Stimulated activated CD4-positive, alpha-beta T cell treated with anti-CD3 and anti-CD28 coated beads, Interleukin-12 subunit alpha, Interleukin-12 subunit beta, amount 100 ng/mL, for 48 hours (primary cell): ENCODE measurements at regions not wholly inside any gene's neighbourhood (a gene's known extent, or its start where the extent isn't known, plus 50 kb on each side); places are given as distances from the start of the nearest gene placed in this dataset.

Experiments used
- DNase-seq, 3 donors: peaks; one replicate each; pipeline ENCODE4 v3.0.0-alpha.2; 2020; ENCODE audit warnings: low read depth in 2 of 3, low spot score in 1 of 3

GRCh38 chrX:4930426-4930825, 1217.0 kb upstream of the PRKX start:
- no peak for DNase-seq

DNA sequence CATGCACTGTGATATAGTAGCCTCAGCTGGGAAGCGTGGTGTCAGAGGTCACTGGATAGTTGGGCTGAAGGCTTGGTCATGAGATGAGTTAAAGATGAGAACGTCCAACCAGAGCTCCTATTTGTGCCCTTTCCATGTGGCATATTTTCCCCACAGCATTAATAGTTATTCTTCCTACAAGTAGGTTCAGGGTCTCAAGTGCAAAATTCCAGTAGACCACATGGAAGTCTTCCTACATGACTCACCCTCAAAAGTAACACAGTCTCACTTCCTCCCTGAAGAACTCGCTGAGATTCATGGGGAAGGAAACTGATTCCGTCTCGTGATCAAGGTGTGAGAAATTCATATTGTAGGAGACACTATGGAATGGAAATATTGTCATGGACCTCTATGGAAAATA, 1212.5 kb upstream of the PRKX start:
- no peak for DNase-seq

GRCh38 chrX:4909348-4909747, 1195.9 kb upstream of the PRKX start:
- no peak for DNase-seq

GRCh38 chrX:4905576-4905975, 1192.1 kb upstream of the PRKX start:
- DNase-seq = no peak

DNA sequence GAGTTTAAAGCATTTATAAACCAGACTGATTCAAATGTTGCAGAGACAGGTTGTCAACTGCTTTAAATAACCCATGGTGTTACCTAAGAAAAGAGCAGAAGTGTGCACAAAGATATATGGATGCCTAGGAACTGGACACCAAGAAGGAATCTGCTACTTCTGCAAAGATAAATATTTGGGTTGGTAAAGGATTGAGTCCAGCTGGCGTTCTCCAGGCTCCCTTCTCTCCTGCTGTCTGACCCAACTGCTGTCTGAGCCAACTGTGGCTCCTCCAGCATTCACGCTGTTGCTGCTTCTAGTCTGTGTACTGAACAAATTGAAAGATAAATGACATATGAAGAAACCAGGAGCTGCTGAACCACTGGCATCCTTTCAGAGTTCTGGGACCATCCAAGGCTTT, 1167.8 kb upstream of the PRKX start:
- DNase-seq = no peak

- DNase-seq = no peak
Measured at GRCh38 chrX:4878640-4879039, 1165.2 kb upstream of the PRKX start.

DNA sequence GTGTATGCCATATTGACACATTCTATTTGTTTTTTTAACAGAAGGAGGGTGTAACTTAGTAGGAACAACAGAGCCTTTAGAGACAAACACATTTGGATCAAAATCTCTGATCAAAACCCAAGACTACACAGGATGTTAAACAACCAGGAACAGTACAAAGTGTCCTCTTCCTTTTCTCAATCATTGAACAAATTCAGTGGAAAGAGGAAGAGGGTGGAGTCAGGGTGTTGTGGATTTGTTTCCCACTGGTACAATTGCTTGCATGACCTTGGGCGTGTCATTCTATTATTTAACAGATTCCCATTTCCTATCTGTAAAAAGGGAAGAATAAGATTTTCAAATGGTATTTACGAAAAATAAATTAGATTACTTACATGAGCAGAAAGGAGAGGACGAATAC, 1162.8 kb upstream of the PRKX start:
- DNase-seq = no peak

DNA sequence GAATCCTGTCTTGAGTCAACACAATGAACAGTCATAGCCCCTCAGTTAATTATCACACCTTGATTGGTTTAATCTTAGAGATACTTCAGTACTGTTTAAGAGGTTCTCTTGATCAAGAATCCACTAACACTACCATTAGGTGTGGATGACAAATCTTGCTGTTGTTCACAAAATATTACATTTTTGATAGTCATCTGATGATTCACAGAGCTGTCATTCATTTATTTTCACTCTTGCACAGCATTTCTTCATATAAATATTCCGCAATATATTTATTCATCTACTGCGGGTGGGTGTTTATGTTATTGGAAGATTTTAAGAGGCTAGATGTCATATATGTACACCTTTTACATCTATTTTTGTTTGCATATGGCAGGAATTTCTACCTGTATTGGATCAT, 1138.1 kb upstream of the PRKX start:
- DNase-seq = no peak

DNA sequence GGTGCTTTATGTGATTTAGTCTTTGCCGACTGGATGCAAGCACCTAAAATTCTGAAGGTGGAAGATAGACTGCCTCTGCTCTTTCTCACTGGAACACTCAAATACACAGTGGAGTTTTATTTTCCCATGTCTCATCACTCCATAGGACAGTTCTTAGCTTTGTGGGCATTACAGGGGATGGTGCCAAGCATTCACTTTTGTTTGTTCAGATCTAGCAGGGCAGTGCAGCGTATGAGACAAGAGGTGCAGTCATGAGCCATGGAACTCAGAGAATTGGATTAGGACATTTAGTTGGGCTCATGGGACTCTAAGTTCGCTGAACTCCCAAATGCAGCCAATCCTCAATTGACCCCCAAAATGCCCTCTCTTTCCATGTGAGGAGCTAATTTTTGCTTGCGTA, 1136.9 kb upstream of the PRKX start:
- no peak for DNase-seq

GRCh38 chrX:4844376-4844775, 1130.9 kb upstream of the PRKX start:
- DNase-seq = no peak

DNA sequence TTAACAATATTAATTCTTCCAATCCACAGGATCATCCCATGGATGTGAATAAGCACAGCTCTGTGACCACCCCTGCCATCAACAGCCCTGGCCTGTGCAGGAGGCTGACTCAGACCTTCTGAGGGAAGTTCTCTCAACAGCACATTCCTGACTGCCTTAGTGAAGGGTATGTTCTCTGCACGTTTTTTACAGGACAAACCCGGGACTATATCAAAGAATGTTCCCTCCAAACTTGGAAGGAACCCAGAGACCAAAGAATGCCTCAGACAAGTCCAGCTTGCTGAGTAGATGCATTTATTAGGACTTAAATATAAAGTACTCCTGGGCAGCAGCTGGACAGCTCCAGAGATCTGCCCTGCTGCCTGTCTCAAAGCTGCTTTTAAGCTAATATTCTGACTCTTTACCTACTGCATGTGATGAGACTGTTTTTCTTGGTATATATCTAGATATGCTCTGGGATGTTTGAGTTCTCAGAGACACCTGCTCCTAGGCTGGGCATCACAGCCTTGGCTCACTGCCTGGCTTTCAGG, 1127.8 kb upstream of the PRKX start:
- DNase-seq = no peak

- no peak for DNase-seq
Measured at GRCh38 chrX:4831574-4831973, 1118.1 kb upstream of the PRKX start.

DNA sequence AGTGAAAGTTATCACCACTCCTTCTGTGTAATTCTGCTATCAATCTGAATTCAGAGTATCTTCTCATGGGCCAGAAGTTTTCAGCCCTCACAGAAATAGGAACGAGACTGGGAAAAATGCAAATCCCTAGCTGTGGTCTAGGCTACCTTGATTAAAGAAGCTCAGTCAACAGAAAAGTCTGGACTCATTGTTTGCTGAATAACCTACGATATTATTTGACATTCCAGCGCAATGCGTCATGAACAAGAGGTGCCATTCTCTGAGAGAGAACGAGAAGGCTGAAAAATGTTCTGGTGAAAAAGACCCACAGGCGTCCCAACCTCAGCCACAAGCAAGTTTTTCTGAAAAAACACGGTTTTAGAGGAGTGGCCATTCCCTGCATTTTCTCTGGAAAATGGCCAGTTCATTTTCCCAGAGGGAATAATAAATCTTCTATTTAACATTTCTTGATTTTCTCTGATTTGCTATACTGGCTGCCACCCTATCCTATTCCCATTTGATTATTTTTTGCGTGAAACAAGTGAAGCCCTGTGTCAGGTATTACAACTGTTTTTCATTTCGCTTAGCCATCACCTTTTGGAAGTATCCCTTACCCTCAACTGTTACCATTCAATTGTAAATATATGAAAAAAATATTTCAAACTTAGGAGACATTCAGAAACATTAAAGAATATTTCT, 1117.6 kb upstream of the PRKX start:
- no peak for DNase-seq

- DNase-seq = no peak
Measured at GRCh38 chrX:4825550-4825949, 1112.1 kb upstream of the PRKX start.

- DNase-seq = no peak
Measured at GRCh38 chrX:4809571-4809970, 1096.1 kb upstream of the PRKX start.

DNA sequence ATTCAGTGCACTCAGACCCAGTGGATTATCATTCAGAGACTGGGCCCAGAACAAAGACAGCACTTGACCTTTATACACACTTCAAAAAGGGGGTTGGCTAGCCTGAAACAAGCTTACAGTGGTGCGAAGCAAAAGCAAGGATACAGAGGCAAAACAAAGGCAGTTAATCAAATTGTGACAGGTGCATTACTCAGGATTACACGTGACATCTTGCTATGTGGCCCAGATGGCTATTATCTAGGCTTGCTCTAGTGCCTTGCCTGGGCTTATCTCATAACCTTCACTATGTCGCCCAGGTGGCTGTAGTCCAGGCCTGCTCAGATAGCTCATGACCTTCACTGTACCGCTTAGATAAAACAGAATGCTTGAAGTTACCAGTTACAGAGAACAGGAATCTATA, 1092.1 kb upstream of the PRKX start:
- no peak for DNase-seq

DNA sequence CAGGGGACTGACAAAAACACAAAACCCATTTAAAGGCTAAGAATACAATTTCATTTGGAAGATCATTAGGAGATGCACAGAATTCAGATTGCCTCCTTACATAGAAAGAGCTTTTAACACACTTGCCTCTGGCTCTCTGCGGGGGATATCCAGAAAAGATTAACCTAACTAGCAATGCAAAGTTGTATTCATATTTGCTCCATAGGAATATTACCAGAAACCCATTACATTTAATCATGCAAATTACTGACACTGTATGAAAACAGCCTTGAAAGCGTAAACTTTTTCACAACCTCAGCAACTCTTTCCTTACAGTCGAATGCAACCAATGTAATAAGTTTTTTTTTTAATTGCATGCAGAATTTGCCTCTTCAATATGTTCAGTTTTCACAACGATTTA, 1087.3 kb upstream of the PRKX start:
- no peak for DNase-seq

DNA sequence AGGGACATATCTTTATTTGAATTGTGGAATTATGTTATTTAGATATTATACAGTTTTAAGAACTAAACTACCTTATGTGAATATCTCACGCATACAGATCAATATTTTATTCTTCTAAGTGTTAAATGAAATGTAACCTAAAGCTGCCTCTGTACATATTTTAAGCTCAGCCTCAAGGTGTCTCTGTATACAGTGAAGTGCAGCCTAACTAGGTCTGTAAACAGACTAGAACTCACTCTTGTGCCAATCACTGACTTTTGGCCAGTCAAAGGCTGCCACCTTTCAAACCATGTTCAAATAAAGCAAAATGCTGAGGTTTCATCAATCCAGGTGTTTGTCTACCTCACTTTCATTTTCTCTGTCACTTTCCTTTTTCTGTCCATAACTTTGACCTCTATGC, 1074.5 kb upstream of the PRKX start:
- no peak for DNase-seq

DNA sequence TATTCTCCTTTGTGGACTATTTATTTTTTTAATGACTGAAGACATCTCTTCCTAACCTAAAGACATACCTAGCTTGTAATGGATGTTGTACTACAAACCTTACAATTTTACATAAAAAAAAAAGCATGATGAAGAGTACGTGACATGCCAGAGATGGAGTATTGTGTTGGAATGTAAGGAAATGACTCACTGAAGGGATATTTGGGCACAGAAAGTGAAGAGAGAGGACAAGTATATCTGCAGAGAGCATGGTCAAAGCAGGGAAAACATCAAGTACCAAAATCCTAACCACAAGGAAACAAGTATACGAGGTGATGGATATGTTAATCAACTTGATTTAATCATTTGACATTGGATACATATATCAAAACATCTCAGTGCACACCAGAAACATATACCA, 1051.4 kb upstream of the PRKX start:
- DNase-seq = no peak

DNA sequence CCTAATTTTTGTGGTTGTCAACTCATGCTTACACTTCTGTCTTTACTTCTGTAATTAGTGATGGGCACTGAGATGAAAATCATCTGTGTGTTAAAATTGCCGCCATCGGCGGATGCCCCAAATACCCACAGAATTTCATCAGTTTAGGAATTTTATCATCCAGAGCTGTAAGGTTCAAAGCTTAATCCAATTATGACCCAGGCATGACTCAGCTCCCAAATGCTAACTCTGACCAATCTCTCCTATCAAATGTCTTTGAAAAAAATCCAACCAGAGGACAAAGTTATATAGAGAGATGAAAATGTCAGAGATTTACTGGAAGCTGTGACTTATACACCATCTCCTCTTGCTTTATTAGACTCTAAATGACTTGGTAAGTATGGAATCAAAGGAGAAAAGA, 1048.7 kb upstream of the PRKX start:
- DNase-seq = no peak

DNA sequence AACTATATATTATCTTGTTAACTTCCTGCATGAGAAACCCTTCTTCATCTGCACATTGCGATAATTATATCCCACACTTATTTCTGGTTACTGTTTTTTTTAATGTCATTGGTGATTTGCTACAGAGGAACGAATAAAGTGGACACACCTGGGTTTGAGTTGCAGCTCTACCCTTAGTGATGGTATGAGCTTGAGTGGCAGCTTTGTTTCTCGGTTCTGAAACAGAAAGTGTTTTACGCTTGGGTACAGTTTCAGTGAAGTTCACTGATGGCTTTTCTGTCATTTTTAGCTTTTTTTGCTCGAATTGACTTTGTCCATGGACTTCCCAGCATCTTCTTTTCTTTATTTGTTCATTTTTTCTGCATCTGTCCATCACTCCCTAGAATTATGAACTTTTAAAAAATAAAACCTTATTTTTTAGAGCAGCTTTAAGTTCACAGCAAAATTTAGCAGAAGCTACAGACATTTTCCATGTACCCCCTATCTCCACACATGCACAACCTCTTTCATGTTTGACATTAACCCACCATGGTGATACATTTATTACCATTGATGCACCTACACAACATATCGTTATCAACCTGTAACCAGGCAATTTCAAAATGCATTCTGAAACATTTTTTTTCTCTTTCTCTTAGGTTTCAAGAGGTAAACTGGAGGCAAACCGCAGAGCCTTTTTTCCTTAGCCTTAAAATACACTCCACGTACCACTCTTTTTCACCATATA, 1041.6 kb upstream of the PRKX start:
- DNase-seq = no peak

DNA sequence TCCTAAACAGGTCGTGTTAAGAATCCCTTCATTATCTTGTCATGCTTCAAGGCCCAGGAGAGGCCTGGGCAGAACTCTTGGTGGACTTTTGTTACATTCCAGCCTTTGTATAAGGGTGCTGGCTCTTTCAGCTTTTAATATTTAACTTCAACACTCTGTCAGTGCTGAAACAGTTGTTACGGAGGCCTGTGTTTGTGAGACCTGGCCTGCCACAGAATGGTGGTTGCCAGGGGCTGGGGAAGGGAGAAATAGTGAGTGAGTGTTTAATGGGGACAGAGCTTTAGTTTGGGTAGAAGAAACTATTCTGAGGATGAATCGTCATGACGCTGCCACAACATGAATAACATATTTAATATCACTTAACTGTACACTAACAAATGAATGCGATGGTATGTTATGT, 1027.6 kb upstream of the PRKX start:
- no peak for DNase-seq

- DNase-seq = no peak
Measured at GRCh38 chrX:4735299-4735698, 1021.9 kb upstream of the PRKX start.
